GM21515 (cell line): ENCODE measurements at regions not wholly inside any gene's neighbourhood (a gene's known extent, or its start where the extent isn't known, plus 50 kb on each side); places are given as distances from the start of the nearest gene placed in this dataset.

ENCODE experiments used
- ATAC-seq: cut with Tn5 transposase; IDR thresholded peaks from one replicate; pipeline ENCODE4 v1.9.1; 2021; ENCODE audit not compliant: unreplicated experiment

DNA sequence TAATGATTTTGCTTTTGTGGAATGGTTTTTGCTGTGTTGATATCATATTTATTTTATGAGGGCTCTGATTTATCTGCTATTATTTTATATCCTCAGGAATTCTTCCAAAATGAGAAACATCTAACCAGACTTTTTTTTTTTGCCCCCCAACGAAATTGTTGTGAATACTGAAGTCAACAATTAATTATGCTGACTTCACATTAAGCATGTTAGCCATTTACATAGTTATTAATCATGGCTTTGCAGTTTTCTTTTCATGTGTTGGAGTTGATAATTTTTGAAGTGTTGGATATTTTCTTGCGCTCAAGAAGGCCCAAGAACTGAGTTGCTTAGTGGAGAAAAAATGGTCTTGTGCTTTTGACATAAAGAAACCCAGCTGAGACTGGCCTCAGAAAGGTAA, 246.6 kb upstream of the CRY1 start:
- no peak for ATAC-seq

DNA sequence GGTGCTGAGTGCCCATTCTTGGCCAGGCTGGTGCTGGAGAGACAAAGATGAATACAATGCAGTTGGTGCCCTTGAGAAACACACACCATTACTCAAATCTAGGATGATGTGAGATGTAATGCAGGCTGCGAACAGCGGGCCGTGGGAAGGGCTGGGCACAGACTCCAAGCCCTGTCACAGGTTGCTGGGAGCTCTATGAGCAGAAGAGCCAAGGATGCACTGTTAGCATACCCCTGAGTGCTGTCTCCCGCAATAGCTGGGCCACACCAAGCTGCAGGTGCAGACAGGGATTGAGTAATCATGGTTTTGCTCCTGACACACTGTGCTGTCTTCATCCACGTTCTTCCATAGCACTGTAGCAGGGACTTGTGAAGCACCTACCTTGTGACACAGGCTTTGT, 247.5 kb upstream of the CRY1 start:
- ATAC-seq, result no peak

DNA sequence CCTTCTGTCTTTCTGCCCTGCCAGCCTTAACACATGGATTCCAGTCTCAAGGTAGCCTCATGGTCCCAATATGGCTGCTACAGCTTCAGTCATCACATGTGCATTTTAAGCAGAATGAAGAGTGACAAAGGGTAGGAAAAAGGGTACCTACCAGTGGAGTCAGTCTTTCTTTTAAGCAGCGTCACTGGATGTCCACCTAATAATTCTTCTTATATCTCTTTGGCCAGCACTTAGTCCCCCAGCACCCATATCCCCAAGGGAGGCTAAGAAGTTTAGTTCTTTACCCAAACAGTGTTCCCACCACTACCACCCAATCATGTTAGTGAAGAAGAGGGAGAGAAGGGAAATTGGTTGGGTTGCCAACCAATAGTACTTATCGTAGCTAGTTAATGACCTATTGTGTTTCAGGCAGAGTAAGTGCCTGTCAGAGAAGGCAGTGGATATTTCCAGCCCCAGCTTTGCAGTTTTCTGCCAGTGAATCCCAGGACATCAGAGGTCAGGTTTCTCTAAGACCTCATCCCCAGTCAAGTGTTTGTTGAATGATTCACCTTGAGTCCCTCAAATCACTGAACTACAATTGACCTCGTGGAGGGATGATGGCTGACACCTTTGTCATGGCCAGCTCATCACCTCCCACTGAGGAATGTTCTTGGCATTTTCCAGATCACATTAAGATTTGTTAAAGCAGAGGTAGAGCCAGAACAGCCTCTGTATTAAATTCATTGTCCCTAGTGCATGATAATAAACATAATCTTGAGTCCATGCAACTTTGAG, 250.9 kb upstream of the CRY1 start:
- no peak for ATAC-seq

DNA sequence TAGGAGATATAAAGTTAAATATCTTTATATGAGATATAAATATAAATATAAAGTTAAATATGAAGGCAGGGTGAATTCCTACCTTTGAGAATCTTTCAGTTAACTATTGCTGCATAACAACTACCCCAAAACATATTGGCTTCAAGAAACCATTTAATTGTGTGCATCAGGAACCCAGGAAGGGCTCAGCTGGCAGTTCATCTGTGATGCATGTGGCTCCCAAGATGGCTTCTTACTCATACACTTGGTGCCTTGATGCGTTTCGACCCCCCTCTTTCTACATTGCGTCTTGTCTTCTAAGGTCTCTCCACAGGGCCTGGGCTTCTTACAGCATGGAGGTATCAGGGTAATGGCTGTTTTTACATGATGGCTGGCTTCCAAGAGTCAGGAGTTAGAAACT, 253.9 kb upstream of the CRY1 start:
- no peak for ATAC-seq

DNA sequence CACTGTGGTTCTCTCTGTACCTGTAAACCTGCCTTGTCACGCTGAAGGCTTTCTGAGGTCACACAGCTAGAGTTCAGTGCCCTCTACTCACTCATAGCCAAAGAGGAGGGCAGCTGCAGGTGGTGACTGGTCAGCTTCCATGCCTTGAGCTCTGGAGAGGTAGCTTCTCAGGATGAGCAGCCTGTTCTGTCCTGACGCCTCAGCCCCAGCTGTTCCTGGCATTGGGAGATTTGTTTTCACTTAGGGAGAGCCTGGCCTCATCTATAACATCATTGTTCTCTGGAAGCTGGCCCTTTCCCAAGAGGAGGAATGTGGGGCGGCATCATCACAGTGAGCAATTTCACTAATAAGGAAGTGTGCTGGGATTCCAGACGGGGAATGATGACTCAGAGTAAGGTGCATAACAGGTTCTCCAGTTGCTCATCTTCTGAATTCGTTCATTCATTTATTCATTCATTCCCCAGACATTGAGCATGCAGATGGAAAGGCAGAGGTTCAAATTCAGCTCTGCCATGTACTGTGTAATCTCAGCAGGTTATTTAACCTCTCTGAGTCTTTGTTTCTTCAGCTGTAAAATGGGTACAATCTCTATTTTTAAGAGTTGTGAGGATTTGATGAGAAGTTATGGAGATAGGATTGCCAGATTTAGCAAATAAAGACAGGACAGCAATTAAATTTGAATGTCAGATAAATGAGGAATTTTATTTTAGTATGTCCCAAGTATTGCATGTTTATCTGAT, 255.8 kb upstream of the CRY1 start:
- no peak for ATAC-seq

DNA sequence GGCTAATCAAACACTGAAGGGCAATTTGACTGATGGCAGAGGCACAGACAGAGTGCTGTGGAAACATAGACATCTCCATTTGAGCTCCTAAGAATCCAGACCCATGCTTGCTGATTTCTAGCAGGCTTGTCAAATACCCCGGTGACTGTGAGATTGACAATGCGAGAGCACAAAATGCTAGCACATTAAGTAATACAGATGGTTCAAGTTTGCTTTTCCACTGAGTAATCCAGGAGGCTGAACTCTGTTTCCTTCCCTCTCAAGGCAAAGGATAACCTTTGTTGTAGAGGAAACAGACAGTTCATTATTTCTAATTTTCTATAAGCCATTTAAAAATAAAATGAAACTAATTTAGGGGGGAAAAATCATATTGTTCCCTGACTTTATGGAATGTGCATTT, 256.5 kb upstream of the CRY1 start:
- ATAC-seq, result no peak

DNA sequence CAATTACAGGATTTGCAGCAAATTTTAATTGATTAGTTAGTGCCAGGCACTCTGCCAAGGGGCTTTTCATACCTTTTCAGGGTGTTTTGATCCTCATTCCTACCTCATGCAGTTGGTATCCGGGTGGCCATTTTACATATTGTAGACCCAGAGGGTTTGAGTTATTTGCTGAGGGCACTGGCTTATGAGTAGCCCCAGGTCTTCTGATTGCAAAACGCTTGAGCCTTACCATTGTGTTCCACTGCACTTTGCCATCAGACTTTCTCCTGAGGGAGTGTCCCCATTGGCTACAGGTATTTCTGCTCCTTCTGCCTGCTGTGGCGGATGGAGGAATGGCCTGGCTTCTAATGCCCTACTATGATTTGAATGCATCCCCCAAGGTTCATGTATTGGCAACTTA, 257.8 kb upstream of the CRY1 start:
- ATAC-seq, result no peak

DNA sequence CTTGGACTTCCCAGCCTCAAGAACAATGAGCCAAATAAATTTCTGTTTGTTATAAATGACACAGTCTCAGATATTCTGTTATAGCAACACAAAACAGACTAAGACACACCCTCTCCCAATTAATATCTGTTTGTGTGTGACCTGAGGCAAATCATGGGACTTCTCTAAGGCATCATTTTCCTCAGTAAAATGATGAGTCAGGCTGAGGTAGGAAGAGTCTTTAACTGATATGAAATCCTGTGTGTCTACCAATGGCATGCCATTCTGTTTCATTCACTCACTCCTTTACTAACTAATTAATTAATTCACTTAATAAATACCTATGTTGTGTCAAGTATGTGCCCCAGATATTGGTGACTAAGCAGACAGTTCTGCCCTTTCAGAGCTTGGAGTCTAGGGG, 258.4 kb upstream of the CRY1 start:
- ATAC-seq, result no peak

DNA sequence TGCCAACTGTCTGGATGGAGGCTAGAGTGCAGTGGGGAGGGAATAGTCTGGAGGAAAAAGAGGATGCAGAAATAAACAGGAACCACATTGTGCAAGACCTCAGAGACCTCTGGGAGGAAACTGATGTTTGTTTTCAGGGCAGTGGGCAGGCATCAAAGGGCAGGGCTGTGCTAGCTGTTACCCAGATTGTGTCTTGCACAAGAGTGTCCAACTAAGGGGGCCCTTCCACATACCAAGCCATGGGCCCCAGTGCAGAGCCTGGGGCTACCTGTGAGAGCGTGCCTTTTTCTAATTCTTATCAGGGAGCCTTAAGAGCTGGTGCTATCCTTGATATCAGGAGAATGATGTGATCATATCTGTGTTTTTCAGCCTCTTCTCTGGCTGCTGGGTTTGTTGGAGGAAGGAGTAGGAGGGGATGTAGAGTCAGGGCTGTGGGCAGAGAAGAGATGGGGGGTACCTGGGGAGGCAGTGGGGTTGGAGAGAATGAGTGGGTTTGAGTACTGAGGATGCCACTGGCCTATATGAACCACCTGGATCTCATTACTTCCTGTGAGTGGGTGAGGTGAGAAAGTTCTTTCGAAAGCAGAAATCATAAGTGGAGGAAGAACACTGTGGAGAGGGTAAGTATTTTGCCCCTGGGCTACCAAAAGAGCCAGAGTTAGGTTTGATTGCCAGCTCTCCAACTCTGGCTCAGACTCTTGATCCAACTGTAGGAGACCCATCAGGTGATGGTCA, 259.2 kb upstream of the CRY1 start:
- ATAC-seq, result no peak

DNA sequence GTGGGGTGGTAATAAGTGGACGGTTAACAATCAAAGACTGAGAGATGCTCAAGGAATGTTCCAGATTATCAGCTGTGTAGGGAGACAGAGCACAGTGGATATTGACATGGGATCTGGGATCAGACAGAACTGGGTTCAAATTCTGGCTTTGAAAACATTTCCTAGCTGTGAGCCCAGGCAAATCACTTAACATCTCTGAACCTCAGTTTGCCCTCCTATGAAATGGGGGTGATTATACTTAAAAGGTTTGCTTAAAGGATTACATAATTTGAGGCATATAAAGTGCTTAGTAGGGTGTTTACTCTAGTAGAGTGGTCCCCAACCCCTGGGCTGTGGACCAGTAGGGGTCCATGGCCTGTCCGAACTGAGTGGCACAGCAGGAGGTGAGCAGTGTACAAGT, 260.0 kb upstream of the CRY1 start:
- no peak for ATAC-seq

DNA sequence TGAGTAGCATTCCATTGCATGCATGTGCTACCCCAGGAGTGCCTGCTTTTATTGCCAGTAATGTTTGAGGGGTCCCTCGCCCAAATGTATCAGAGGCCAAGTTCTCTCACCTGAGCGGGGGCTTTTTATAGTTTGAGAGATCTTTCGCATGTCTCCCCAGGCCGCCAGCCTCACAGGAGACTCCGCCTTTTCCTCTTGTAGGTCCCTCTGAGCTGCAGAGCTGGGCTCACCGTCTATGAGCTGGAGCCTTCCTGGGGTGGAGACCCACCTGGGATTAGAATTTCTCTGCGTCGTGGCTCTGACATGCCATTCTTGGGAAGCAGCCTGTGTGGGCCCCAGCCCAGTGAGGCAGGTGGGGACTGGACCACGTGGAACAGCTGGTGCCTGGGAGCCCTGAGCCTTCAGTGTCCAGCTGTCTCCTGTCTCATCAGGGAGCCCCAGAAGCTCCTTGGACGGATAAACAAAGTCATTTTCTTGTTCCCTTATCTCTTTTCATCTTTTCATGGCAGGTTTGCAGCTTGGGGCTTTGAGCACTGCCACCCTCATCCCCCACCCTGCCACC, 261.7 kb upstream of the CRY1 start:
- no peak for ATAC-seq

DNA sequence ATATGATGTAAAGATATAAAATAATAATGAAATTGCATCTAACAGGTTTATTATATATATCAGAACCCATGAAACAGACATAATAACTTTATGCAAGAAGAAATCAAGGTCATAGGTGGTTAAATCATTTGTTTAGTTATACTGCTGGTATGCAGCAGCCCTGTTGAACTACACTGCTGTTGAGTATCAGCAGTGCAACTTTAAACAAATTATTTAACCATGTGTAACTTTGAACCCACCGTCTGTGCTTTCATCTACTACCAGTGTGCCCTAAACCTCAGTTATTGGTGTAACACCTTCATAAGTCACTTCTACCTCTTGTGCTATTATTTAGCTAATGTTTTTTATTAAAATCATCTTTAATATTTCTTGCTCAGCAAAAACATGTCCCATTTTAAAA, 262.3 kb upstream of the CRY1 start:
- ATAC-seq, result no peak

DNA sequence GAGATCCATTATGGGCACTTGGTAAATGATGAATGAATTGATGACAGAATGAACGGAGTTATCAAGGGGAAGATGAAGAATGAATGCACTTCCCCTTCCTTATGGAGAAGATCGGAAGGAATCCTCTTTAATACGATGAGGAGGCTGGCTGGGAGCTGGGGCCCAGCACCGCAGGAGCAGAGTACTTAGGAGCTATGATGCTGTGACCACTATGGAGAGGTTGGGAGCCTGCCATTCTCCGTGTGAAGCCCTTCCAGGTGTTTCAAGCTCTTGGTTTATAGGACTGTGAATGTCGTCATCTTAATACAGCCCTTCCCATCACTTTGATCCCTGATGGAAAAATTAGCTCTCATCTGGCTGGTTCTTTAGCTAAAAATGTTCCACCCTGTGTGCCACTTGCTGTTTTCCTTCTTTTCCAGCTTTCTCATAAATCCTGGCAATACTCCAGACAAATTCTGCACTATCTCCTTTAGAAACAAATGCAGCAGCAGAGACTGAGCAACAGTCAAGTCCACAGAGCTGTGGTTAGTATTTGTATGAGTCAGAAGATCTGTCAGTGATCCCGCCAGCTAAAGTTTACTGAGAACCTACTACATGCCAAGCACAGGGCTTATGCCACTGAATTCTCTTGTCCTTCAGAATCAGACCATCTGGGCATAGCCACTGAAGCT, 263.1 kb upstream of the CRY1 start:
- ATAC-seq, result no peak

DNA sequence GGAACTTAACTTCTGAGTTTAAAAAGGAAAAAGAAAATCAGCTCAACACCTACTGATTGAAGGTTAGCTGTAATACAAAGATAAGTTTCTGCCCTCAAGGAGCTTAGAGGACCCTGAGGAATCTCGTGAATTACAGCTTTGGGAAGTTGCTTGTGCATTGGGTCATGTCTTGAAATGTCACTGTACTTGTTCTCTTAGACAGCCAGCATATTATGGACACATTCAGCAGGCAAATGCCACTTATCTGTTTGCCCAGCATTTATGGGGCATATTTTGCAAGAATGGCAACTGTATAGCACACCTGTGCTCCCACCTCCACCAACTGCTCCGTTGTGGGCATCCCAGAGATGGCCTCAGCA, 263.6 kb upstream of the CRY1 start:
- ATAC-seq, result no peak

DNA sequence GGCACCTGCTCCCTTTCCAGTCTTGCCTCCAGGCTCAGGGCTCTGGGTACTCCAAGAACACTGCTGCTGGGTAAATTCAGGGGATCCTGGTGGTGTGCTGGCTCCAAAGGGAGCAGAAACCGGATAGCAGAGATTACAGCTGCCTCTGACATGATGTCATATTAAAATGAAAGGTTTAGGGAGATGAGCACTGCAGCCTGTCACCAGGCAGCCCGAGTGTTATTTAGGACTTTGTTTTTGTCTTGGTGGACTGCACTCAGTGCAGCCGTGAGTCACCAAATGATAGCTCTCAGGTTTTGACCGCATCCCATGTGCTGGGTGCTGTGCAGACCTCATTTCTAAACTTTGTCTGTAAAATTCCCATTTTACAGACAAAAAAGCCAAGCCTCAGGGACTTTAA, 266.0 kb upstream of the CRY1 start:
- ATAC-seq, result no peak

DNA sequence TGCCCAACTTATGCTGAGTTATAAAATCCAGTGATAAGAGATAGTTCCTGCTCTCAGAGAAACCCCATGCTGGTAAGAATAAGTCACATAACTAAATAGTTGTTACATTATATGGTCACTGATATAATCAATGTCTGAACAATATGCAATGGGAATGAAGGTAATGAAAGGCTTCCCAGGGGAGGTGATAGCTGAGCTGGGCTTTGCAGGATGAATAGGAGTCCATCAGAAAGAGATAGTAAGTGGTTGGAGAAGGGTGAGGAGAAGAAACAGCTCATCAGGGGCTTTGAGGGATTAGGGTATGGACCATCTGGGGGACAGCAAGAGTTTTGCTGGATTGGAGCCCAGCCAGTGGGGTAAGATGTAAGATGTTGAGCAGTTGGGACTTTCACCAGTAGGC, 266.7 kb upstream of the CRY1 start:
- no peak for ATAC-seq

DNA sequence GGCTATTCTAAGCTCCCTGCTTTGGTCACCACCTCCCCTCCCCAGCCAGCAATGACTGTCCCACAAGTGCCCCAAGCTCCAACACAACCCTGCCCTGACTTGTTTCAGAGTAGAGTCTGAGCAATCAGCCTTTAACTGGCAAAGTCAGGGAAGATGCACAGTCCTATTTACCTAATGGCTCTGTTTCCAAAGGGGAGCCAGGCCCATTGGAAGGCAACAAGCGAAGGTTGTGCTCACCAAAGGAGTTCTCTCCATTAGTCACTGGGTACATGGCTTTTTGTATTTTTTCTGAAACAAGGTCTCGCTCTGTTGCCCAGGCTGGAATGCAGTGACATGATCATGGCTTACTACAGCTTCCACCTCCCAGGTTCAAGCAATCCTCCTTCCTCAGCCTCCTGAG, 267.1 kb upstream of the CRY1 start:
- no peak for ATAC-seq

DNA sequence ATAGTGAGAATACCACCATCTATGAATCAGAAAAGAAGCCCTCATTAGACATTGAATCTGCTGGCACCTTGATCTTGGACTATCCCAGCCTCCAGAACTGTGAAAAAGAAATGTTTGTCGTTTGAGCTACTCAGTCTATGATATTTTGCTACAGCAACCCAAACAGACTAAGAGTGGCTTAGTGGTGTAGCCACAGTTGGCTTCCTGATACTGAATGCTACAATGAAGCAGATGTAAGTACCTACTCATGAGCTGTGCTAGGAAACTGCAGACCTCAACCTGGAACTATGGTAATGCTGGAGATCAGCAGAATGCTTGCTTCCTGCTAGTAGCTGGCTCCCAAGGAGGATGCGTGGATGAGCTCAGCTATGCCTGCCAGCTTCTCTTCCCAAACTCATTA, 268.6 kb upstream of the CRY1 start:
- ATAC-seq, result no peak

DNA sequence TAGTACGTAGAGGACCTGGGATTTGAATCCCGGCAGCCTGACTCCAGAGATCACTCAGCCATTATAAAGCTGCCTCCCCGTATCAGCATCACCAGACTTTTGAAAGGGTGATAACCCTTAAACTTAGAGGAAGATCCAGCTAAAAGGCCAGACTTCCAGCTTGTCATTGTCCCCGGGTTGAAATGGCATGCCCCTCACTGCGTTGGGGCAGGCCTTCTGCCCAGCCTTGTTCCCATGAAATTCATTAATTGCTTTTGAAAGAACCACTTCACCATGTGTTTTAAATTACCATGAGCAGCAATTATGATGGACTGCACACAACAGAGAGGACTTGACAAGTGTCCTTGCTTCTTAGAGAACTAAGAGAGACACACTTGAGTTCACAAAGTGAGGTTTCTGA, 269.6 kb upstream of the CRY1 start:
- ATAC-seq, result no peak

DNA sequence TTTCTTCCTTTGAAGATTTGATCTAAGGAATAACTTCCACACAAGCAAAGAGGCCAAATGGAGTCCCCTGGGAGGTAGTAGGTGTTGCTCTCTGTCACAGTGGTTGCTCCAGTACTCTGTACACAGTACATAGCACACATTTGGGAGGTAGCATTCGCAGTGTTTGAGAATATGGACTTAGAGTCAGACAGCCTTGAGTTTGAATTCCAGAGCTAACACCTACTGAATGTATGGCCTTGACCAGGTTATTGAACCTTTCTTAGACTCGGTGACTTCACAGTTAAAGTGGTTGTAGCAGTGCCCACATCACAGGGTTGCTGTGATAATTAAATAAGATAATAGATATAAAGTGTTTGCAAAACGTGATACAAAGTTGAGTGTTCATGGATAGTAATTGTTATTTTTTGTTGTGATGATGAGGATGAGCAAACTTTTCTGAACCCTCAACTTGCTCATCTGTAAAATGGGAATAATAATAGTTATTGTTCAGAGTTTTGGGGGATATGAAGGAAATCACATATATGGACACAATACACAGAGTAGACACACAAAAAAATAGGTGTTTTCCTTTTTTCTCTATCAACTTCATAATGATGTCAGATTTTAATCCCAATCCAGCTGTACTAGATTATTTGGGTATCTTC, 271.6 kb upstream of the CRY1 start:
- ATAC-seq, result no peak

DNA sequence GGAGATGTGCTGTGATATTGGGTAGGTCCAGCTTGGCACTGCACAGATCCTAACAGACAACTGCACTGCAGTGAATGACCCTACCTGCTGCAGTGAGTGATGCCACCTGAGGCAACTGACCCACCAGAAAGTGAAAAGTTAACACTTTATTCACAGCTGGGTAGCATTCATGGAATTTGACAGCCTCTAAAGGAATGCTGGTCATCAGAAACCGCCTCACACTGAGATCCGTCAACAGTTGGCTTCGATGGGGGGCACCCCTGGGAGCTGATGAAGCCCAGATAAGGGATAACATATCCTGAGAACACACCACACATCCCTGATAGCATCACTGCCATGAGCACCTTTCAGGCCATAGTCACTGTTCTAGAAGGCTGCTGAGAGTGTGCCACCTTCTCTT, 272.4 kb upstream of the CRY1 start:
- no peak for ATAC-seq
